Fibroblast of lung (primary cell): ENCODE measurements at regions not wholly inside any gene's neighbourhood (a gene's known extent, or its start where the extent isn't known, plus 50 kb on each side); places are given as distances from the start of the nearest gene placed in this dataset.
A peak's percentile ranks its signal among the peaks of the same experiment; 100 is the strongest.

Experiments used
- DNase-seq, 2 donors: peaks; one replicate each; pipeline versions ENCODE4 v3.0.0 to v3.0.0-alpha.2; 2010; ENCODE audit warnings: low read depth in 2 of 2
- H2AFZ ChIP-seq: 2 replicates; pipeline ENCODE4 v1.5.1; 2012; ENCODE audit warnings: low read length, control low read depth, inconsistent platforms
- H3K27ac ChIP-seq: 2 replicates; pipeline ENCODE4 v1.5.1; 2011; ENCODE audit warnings: low read length, control low read depth; ENCODE audit not compliant: insufficient read depth
- H3K27me3 ChIP-seq: 2 replicates; pipeline ENCODE4 v1.5.1; 2011; ENCODE audit warnings: mild to moderate bottlenecking, low read length; ENCODE audit not compliant: control insufficient read depth, insufficient read depth
- H3K36me3 ChIP-seq: 2 replicates; pipeline ENCODE4 v1.5.1; 2011; ENCODE audit warnings: low read length; ENCODE audit not compliant: control insufficient read depth, insufficient read depth
- H3K4me1 ChIP-seq: 2 replicates; pipeline ENCODE4 v1.5.1; 2011; ENCODE audit warnings: low read length; ENCODE audit not compliant: control insufficient read depth, insufficient read depth; ENCODE audit errors: extremely low read depth
- H3K4me2 ChIP-seq: 2 replicates; pipeline ENCODE4 v1.5.1; 2011; ENCODE audit warnings: low read length, control low read depth; ENCODE audit not compliant: insufficient read depth; ENCODE audit errors: extremely low read depth
- H3K4me3 ChIP-seq, 4 experiments: fragments of 200-600 bp in 1 of 4; sonication (generic) in 1 of 4; replicated peaks in 1 of 4; 2 replicates each; pipeline ENCODE4 v1.5.1; 2011 to 2016; ENCODE audit warnings: low read length in 4 of 4, low read depth in 3 of 4, mild to moderate bottlenecking in 3 of 4, control low read depth in 2 of 4, inconsistent platforms in 1 of 4, mixed read lengths in 1 of 4; ENCODE audit not compliant: insufficient read depth in 1 of 4; ENCODE audit errors: control extremely low read depth in 1 of 4
- H3K79me2 ChIP-seq: 2 replicates; pipeline ENCODE4 v1.5.1; 2012; ENCODE audit warnings: mild to moderate bottlenecking, low read length, inconsistent platforms; ENCODE audit not compliant: control insufficient read depth, insufficient read depth
- H3K9ac ChIP-seq: 2 replicates; pipeline ENCODE4 v1.5.1; 2011; ENCODE audit warnings: mild to moderate bottlenecking, low read length, control low read depth; ENCODE audit not compliant: insufficient read depth
- H3K9me3 ChIP-seq: 2 replicates; pipeline ENCODE4 v1.5.1; 2012; ENCODE audit warnings: low read depth, low read length; ENCODE audit not compliant: control insufficient read depth, insufficient read depth
- H4K20me1 ChIP-seq: 2 replicates; pipeline ENCODE4 v1.5.1; 2011; ENCODE audit warnings: low read length; ENCODE audit not compliant: control insufficient read depth, insufficient read depth; ENCODE audit errors: extremely low read depth
- EZH2 ChIP-seq: IDR thresholded peaks from 2 replicates; pipeline ENCODE4 v1.5.1; 2012; ENCODE audit warnings: low read length, control low read depth, mild to moderate bottlenecking; ENCODE audit errors: missing control alignments
- TF ChIP-seq, protein P1 (sequence below), 2 donors: IDR thresholded peaks in 1 of 2; conservative IDR thresholded peaks in 1 of 2; 1 replicate in 1 of 2; 2 replicates in 1 of 2; pipeline ENCODE4 v1.5.1; 2011 to 2012; ENCODE audit warnings: low read length in 2 of 2, control low read depth in 1 of 2, inconsistent platforms in 1 of 2, low read depth in 1 of 2, mild to moderate bottlenecking in 1 of 2

DNA sequence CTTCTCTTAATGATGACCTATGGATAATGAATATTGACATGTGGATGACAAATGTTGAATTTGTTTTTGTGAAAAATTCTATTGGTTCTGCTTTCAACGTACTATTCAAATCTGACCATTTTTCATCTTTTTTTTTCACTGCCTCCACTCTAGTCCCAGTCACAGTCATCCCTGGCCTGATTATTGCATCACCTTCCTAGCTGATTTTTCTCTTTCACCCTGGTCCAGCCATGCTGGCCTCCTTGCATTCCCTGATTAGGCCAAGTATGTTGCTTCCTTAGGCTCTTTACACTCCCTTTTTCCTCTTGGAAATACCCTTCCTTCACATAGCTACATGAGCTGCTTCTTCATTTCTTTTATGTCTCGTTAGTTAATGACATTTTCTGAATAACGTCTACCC is 58.1 kb upstream of the MAP9 start:
- TF ChIP-seq, protein P1, sequence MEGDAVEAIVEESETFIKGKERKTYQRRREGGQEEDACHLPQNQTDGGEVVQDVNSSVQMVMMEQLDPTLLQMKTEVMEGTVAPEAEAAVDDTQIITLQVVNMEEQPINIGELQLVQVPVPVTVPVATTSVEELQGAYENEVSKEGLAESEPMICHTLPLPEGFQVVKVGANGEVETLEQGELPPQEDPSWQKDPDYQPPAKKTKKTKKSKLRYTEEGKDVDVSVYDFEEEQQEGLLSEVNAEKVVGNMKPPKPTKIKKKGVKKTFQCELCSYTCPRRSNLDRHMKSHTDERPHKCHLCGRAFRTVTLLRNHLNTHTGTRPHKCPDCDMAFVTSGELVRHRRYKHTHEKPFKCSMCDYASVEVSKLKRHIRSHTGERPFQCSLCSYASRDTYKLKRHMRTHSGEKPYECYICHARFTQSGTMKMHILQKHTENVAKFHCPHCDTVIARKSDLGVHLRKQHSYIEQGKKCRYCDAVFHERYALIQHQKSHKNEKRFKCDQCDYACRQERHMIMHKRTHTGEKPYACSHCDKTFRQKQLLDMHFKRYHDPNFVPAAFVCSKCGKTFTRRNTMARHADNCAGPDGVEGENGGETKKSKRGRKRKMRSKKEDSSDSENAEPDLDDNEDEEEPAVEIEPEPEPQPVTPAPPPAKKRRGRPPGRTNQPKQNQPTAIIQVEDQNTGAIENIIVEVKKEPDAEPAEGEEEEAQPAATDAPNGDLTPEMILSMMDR (conservative IDR thresholded peaks at IDR 0.05 in 1 of 2, IDR thresholded peaks at IDR 0.05 in 1 of 2; ENCODE audit: low read depth in 1 of 2, low read length in 2 of 2): no peak
- no peak for TF ChIP-seq EZH2
- Histone ChIP-seq H3K9ac (no peak overlapping the region), H3K9me3 (no peaks in the 10 kb centered on the region), H3K27ac (no peak overlapping the region), H3K4me2 (no peak overlapping the region), H3K4me3 (no peak overlapping the region), H3K36me3 (no peaks in the 10 kb centered on the region), H3K27me3 (no peaks in the 10 kb centered on the region), H3K79me2 (no peaks in the 10 kb centered on the region), H4K20me1 (no peaks in the 10 kb centered on the region), H3K4me1 (no peaks in the 10 kb centered on the region), H2AFZ (no peak overlapping the region)
- DNase-seq: no peak

DNA sequence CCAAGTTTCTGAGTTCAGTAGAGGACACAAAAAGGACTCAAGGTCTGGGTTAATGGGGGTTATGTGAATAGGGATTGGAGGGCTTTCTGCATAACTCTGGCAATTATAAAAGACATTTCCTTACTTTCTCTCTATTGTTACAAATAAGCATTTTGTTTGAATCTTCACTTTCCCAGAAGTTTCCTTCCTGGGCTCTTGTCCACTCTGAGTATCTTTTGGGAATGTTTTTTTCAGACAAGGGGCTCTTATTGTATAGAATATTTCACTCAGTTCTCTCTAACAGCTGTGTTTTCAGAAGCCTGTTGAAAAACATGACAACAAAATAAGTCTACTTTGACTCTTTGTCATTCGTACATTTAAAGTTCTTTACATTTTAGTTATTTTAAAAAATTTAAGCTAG is 57.6 kb upstream of the MAP9 start:
- Histone ChIP-seq H4K20me1 (no peaks in the 10 kb centered on the region), H3K9me3 (no peaks in the 10 kb centered on the region), H2AFZ (no peak overlapping the region), H3K9ac (no peak overlapping the region), H3K79me2 (no peaks in the 10 kb centered on the region), H3K4me2 (no peak overlapping the region), H3K4me1 (no peaks in the 10 kb centered on the region), H3K27ac (no peak overlapping the region), H3K27me3 (no peaks in the 10 kb centered on the region), H3K36me3 (no peaks in the 10 kb centered on the region), H3K4me3 (no peak overlapping the region)
- TF ChIP-seq, protein P1 (conservative IDR thresholded peaks at IDR 0.05 in 1 of 2, IDR thresholded peaks at IDR 0.05 in 1 of 2; ENCODE audit: low read depth in 1 of 2, low read length in 2 of 2): no peak
- no peak for TF ChIP-seq EZH2
- DNase-seq: no peak

DNA sequence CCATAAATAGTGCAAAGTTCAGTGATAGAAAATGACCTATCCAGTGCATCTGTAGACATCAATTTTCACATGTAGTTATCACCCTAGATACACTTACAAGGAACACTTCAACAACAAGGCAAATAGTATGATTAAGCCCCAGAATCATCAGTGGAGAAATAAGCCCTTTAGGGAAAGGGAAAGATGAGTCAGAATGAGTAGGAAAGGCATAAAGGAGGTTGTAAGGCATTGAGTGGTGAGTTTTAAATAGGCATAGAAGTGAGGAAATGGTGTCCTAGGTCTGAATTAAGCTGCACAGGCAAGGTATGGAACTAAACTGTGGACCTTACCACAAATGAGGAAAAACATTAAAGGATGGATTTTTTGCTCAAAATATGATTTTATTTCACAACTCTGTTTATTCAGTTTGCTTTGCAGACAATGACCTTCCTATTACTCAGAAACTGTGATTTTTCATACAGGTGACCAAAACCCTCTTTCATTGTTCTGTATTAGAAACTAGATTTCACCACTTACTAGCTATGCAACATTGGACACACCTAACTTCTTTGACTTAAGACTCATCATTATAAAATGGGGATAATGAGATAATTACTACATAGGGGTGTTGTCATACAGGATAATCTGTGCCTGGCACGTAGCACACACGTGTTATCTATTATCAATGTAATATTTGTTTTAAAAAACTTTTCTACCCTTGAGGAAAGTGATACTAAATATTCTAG is 57.0 kb upstream of the MAP9 start:
- Histone ChIP-seq H3K79me2 (no peaks in the 10 kb centered on the region), H4K20me1 (no peaks in the 10 kb centered on the region), H3K4me2 (no peak overlapping the region), H2AFZ (no peak overlapping the region), H3K9me3 (no peaks in the 10 kb centered on the region), H3K4me1 (no peaks in the 10 kb centered on the region), H3K36me3 (no peaks in the 10 kb centered on the region), H3K4me3 (no peak overlapping the region), H3K9ac (no peak overlapping the region), H3K27me3 (no peaks in the 10 kb centered on the region), H3K27ac (no peak overlapping the region)
- peak; percentile 21 to 36 for DNase-seq
- no peak for TF ChIP-seq EZH2
- TF ChIP-seq, protein P1 (conservative IDR thresholded peaks at IDR 0.05 in 1 of 2, IDR thresholded peaks at IDR 0.05 in 1 of 2; ENCODE audit: low read depth in 1 of 2, low read length in 2 of 2): no peak
